Neuronal stem cell (in vitro differentiated cells): ENCODE measurements at regions not wholly inside any gene's neighbourhood (a gene's known extent, or its start where the extent isn't known, plus 50 kb on each side); places are given as distances from the start of the nearest gene placed in this dataset.

Source experiments
- DNase-seq: peaks from one replicate; pipeline ENCODE4 v3.0.0-alpha.2; 2013; ENCODE audit warnings: low spot score
- H2AFZ ChIP-seq: one replicate; pipeline ENCODE4 v1.6.1; 2013; ENCODE audit warnings: mild to moderate bottlenecking, low read length, inconsistent platforms
- H2AK5ac ChIP-seq: 2 replicates; pipeline ENCODE4 v1.6.1; 2013; ENCODE audit warnings: low read depth, mild to moderate bottlenecking, inconsistent platforms, low read length, moderate library complexity, mixed read lengths
- H2BK120ac ChIP-seq: 2 replicates; pipeline ENCODE4 v1.6.1; 2013; ENCODE audit warnings: low read depth, mild to moderate bottlenecking, inconsistent platforms, low read length, moderate library complexity, mixed read lengths
- H2BK12ac ChIP-seq: one replicate; pipeline ENCODE4 v1.6.1; 2013; ENCODE audit warnings: low read length, inconsistent platforms
- H2BK15ac ChIP-seq: 2 replicates; pipeline ENCODE4 v1.6.1; 2013; ENCODE audit warnings: mild to moderate bottlenecking, low read length, inconsistent platforms, mixed read lengths
- H2BK5ac ChIP-seq: one replicate; pipeline ENCODE4 v1.6.1; 2013; ENCODE audit warnings: inconsistent platforms, mild to moderate bottlenecking, low read length, moderate library complexity
- H3K14ac ChIP-seq: one replicate; pipeline ENCODE4 v1.6.1; 2013; ENCODE audit warnings: low read length, inconsistent platforms
- H3K18ac ChIP-seq: 2 replicates; pipeline ENCODE4 v1.6.1; 2013; ENCODE audit warnings: low read length, inconsistent platforms
- H3K23ac ChIP-seq: 2 replicates; pipeline ENCODE4 v1.6.1; 2013; ENCODE audit warnings: low read depth, mild to moderate bottlenecking, mixed read lengths, low read length, inconsistent platforms; ENCODE audit not compliant: poor library complexity
- H3K27ac ChIP-seq: replicated peaks from 3 replicates; pipeline ENCODE4 v1.5.1; 2013; ENCODE audit warnings: low read length, inconsistent platforms
- H3K27me3 ChIP-seq, 3 experiments: 2 replicates each; pipeline ENCODE4 v1.6.1; 2013; ENCODE audit warnings: low read length in 3 of 3, mild to moderate bottlenecking in 2 of 3, inconsistent platforms in 1 of 3, low read depth in 1 of 3, mixed read lengths in 1 of 3, moderate library complexity in 1 of 3; ENCODE audit not compliant: control insufficient read depth in 3 of 3, insufficient read depth in 3 of 3
- H3K36me3 ChIP-seq, 2 donors: replicated peaks in 1 of 2; 2 replicates each; pipeline ENCODE4 v1.6.1; 2013; ENCODE audit warnings: low read length in 2 of 2; ENCODE audit not compliant: control insufficient read depth in 2 of 2, insufficient read depth in 2 of 2
- H3K4ac ChIP-seq: 2 replicates; pipeline ENCODE4 v1.6.1; 2013; ENCODE audit warnings: inconsistent platforms, mild to moderate bottlenecking, low read length, moderate library complexity
- H3K4me1 ChIP-seq, 2 donors: 1 replicate in 1 of 2; 2 replicates in 1 of 2; pipeline ENCODE4 v1.6.1; 2013; ENCODE audit warnings: low read length in 2 of 2, low read depth in 1 of 2; ENCODE audit not compliant: control insufficient read depth in 2 of 2, insufficient read depth in 1 of 2
- H3K4me2 ChIP-seq: one replicate; pipeline ENCODE4 v1.6.1; 2013; ENCODE audit warnings: mild to moderate bottlenecking, low read length, inconsistent platforms; ENCODE audit not compliant: insufficient read depth, poor library complexity, severe bottlenecking
- H3K4me3 ChIP-seq, 2 donors: 2 replicates each; pipeline ENCODE4 v1.5.1; 2013; ENCODE audit warnings: low read length in 2 of 2, mild to moderate bottlenecking in 2 of 2, inconsistent platforms in 1 of 2, moderate library complexity in 1 of 2
- H3K79me1 ChIP-seq: one replicate; pipeline ENCODE4 v1.6.1; 2013; ENCODE audit warnings: low read depth, mild to moderate bottlenecking, inconsistent platforms, low read length, moderate library complexity
- H3K9ac ChIP-seq: one replicate; pipeline ENCODE4 v1.6.1; 2013; ENCODE audit warnings: mild to moderate bottlenecking, low read depth, low read length, inconsistent platforms; ENCODE audit not compliant: poor library complexity
- H3K9me3 ChIP-seq, 2 donors: replicated peaks in 1 of 2; 2 replicates each; pipeline versions ENCODE3 to v1.6.1; 2013; ENCODE audit warnings: low read length in 2 of 2, mild to moderate bottlenecking in 2 of 2, inconsistent platforms in 1 of 2, low read depth in 1 of 2, mixed read lengths in 1 of 2, moderate library complexity in 1 of 2; ENCODE audit not compliant: control insufficient read depth in 2 of 2, insufficient read depth in 1 of 2
- H4K8ac ChIP-seq: one replicate; pipeline ENCODE4 v1.6.1; 2013; ENCODE audit warnings: low read depth, mild to moderate bottlenecking, inconsistent platforms, low read length, moderate library complexity
- H4K91ac ChIP-seq: one replicate; pipeline ENCODE4 v1.6.1; 2013; ENCODE audit warnings: low read length, low read depth, mild to moderate bottlenecking, inconsistent platforms; ENCODE audit not compliant: poor library complexity
- WGBS, 2 donors: extraction: QIAGEN DNeasy Blood & Tissue Kit; methylation state at CpG; one replicate each; pipeline ENCODE4 v1.1.7; 2013; ENCODE audit warnings: missing lambda C conversion rate in 2 of 2, mixed read lengths in 1 of 2; ENCODE audit not compliant: insufficient read length in 2 of 2, insufficient replicate concordance in 1 of 2; ENCODE audit errors: extremely low coverage in 2 of 2; 5-methylcytosine and 5-hydroxymethylcytosine counted together

GRCh38 chr1:38431535-38432376 is 385.2 kb upstream of the POU3F1 start:
- no CpG with 5 or more reads among the region's 3 CpGs for WGBS, 2 donors

GRCh38 chr1:38430949-38431348 is 384.4 kb upstream of the POU3F1 start:
- no peak overlapping the region for H3K4ac ChIP-seq
- H3K36me3 ChIP-seq, result no peaks in the 10 kb centered on the region
- H3K79me1 ChIP-seq, result no peaks in the 10 kb centered on the region
- no peak overlapping the region for H3K27ac ChIP-seq
- H3K27me3 ChIP-seq, result no peaks in the 10 kb centered on the region
- no peak overlapping the region for H2AFZ ChIP-seq
- no peak overlapping the region for H3K4me2 ChIP-seq
- no peak overlapping the region for H4K8ac ChIP-seq
- H3K14ac ChIP-seq, result no peak overlapping the region
- no peak overlapping the region for H2AK5ac ChIP-seq
- no peak overlapping the region for H2BK12ac ChIP-seq
- H3K9me3 ChIP-seq, result no peaks in the 10 kb centered on the region
- H3K4me3 ChIP-seq, result no peak overlapping the region
- no peak overlapping the region for H2BK15ac ChIP-seq
- H4K91ac ChIP-seq, result no peak overlapping the region
- no peak overlapping the region for H3K18ac ChIP-seq
- H3K23ac ChIP-seq, result no peak overlapping the region
- no peak overlapping the region for H2BK120ac ChIP-seq
- no peak for DNase-seq
- H3K9ac ChIP-seq, result no peak overlapping the region
- H2BK5ac ChIP-seq, result no peak overlapping the region
- H3K4me1 ChIP-seq, result peaks cover 4 to 7% of the 10 kb centered on the region in 2 donors

More at GRCh38 chr1:38431535-38432376, 385.2 kb upstream of the POU3F1 start:
- Histone ChIP-seq H3K4me2 (no peak overlapping the region), H3K27me3 (no peaks in the 10 kb centered on the region), H3K4me3 (no peak overlapping the region), H2BK5ac (no peak overlapping the region), H4K91ac (no peak overlapping the region), H3K4ac (no peak overlapping the region), H3K9me3 (no peaks in the 10 kb centered on the region), H2BK12ac (no peak overlapping the region), H3K79me1 (no peaks in the 10 kb centered on the region), H4K8ac (no peak overlapping the region), H3K18ac (peak overlapping the region; percentile 44), H3K14ac (no peak overlapping the region), H3K9ac (peak overlapping the region; percentile 30), H3K36me3 (no peaks in the 10 kb centered on the region), H3K27ac (no peak overlapping the region), H2AFZ (no peak overlapping the region), H3K23ac (no peak overlapping the region), H2BK15ac (no peak overlapping the region), H2AK5ac (no peak overlapping the region), H3K4me1 (peaks cover 4 to 7% of the 10 kb centered on the region in 2 donors), H2BK120ac (no peak overlapping the region)
- no peak for DNase-seq

DNA sequence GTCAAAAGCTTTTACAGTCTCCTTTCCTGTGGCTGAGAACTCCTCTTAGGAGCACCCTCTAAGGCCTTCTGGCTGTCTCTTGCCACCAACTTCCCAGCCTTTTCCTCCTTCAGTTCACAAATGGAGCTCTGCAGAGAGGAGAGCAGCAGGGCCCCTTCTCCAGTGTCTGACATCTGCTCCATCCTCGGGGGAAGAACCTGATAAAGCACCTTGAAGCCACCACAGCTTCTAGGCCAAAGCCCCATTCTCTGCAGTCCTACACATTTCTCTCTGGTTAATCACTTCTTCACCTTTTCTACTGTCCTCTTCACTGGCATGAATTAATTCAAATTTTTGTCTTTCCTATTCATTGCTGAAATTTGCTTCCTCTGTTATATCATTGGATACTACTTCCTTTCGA is 378.1 kb upstream of the POU3F1 start:
- no peak for DNase-seq
- no peak overlapping the region for H3K9ac ChIP-seq
- no peak overlapping the region for H3K4ac ChIP-seq
- H2AK5ac ChIP-seq, result no peak overlapping the region
- WGBS, 2 donors, result no CpG with 5 or more reads among the region's 2 CpGs
- H3K4me2 ChIP-seq, result no peak overlapping the region
- no peak overlapping the region for H3K14ac ChIP-seq
- no peak overlapping the region for H2BK120ac ChIP-seq
- H3K23ac ChIP-seq, result no peak overlapping the region
- H3K79me1 ChIP-seq, result no peaks in the 10 kb centered on the region
- no peaks in the 10 kb centered on the region for H3K36me3 ChIP-seq
- no peaks in the 10 kb centered on the region for H3K27me3 ChIP-seq
- no peak overlapping the region for H3K18ac ChIP-seq
- peaks cover 0 to 3% of the 10 kb centered on the region in 2 donors for H3K9me3 ChIP-seq
- H2AFZ ChIP-seq, result no peak overlapping the region
- no peak overlapping the region for H3K27ac ChIP-seq
- H4K8ac ChIP-seq, result no peak overlapping the region
- no peak overlapping the region for H2BK12ac ChIP-seq
- no peak overlapping the region for H2BK15ac ChIP-seq
- no peak overlapping the region for H3K4me3 ChIP-seq
- no peak overlapping the region for H2BK5ac ChIP-seq
- H4K91ac ChIP-seq, result no peak overlapping the region
- peaks cover 0 to 3% of the 10 kb centered on the region in 2 donors for H3K4me1 ChIP-seq

- H2AK5ac ChIP-seq, result no peak overlapping the region
- H4K8ac ChIP-seq, result no peak overlapping the region
- no peak overlapping the region for H3K4me2 ChIP-seq
- H2BK12ac ChIP-seq, result no peak overlapping the region
- no peaks in the 10 kb centered on the region for H3K27me3 ChIP-seq
- no peak overlapping the region for H3K4ac ChIP-seq
- no peak overlapping the region for H3K9ac ChIP-seq
- peaks cover 3 to 6% of the 10 kb centered on the region in 2 donors for H3K9me3 ChIP-seq
- no peaks in the 10 kb centered on the region for H3K36me3 ChIP-seq
- no peak overlapping the region for H2AFZ ChIP-seq
- no peak overlapping the region for H3K27ac ChIP-seq
- H3K79me1 ChIP-seq, result no peaks in the 10 kb centered on the region
- no peak overlapping the region for H4K91ac ChIP-seq
- no peak overlapping the region for H2BK5ac ChIP-seq
- no CpG with 5 or more reads among the region's 4 CpGs for WGBS, 2 donors
- peak overlapping the region; percentile 33 for H3K18ac ChIP-seq
- H3K14ac ChIP-seq, result no peak overlapping the region
- H3K23ac ChIP-seq, result no peak overlapping the region
- H2BK120ac ChIP-seq, result no peak overlapping the region
- no peak for DNase-seq
- peaks cover 5 to 10% of the 10 kb centered on the region in 2 donors for H3K4me1 ChIP-seq
- H3K4me3 ChIP-seq, result no peak overlapping the region
- H2BK15ac ChIP-seq, result no peak overlapping the region
Observed at GRCh38 chr1:38420666-38421065, 374.1 kb upstream of the POU3F1 start.
